Anterior cingulate cortex (tissue), 58 donors: ENCODE measurements at regions not wholly inside any gene's neighbourhood (a gene's known extent, or its start where the extent isn't known, plus 50 kb on each side); places are given as distances from the start of the nearest gene placed in this dataset.

Experiments used
- DNase-seq, 58 donors: peaks; one replicate each; lab custom pipeline; 2025; lab: John Stamatoyannopoulos, UW

- DNase-seq = no peak
Observed at GRCh38 chr12:58131986-58132755, 190.8 kb downstream of the ATP23 start.

GRCh38 chr12:58138424-58138823, 197.1 kb downstream of the ATP23 start:
- no peak for DNase-seq

- DNase-seq = no peak
Observed at GRCh38 chr12:58139894-58140293, 198.5 kb downstream of the ATP23 start.

GRCh38 chr12:58140395-58140794, 199.0 kb downstream of the ATP23 start:
- DNase-seq = no peak

- DNase-seq = no peak
Observed at GRCh38 chr12:58142991-58143390, 201.6 kb downstream of the ATP23 start.

- no peak for DNase-seq
Observed at GRCh38 chr12:58143498-58143995, 202.2 kb downstream of the ATP23 start.

GRCh38 chr12:58148405-58148804, 207.0 kb downstream of the ATP23 start:
- peak in 26 of 58 donors; percentile 2 to 55 (median 15) for DNase-seq

- no peak for DNase-seq
Observed at GRCh38 chr12:58148976-58149375, 207.6 kb downstream of the ATP23 start.

GRCh38 chr12:58154359-58154758, 213.0 kb downstream of the ATP23 start:
- DNase-seq = no peak

GRCh38 chr12:58156697-58157096, 215.3 kb downstream of the ATP23 start:
- no peak for DNase-seq

GRCh38 chr12:58159941-58160340, 218.6 kb downstream of the ATP23 start:
- no peak for DNase-seq

- DNase-seq = no peak
Observed at GRCh38 chr12:58161773-58162172, 220.4 kb downstream of the ATP23 start.

GRCh38 chr12:58163021-58163420, 221.7 kb downstream of the ATP23 start:
- DNase-seq = no peak

- no peak for DNase-seq
Observed at GRCh38 chr12:58166643-58167042, 225.3 kb downstream of the ATP23 start.

GRCh38 chr12:58167622-58168021, 226.3 kb downstream of the ATP23 start:
- DNase-seq = no peak

GRCh38 chr12:58169826-58170225, 228.5 kb downstream of the ATP23 start:
- peak in 4 of 58 donors; percentile 5 to 36 (median 18) for DNase-seq

- DNase-seq = no peak
Observed at GRCh38 chr12:58171914-58172313, 230.5 kb downstream of the ATP23 start.

- no peak for DNase-seq
Observed at GRCh38 chr12:58172433-58173073, 231.2 kb downstream of the ATP23 start.

GRCh38 chr12:58174316-58174715, 232.9 kb downstream of the ATP23 start:
- no peak for DNase-seq

GRCh38 chr12:58176296-58176869, 235.0 kb downstream of the ATP23 start:
- DNase-seq = peak in 3 of 58 donors; percentile 0 to 9 (median 1)

- no peak for DNase-seq
Observed at GRCh38 chr12:58177366-58177765, 236.0 kb downstream of the ATP23 start.

GRCh38 chr12:58184212-58184611, 242.8 kb downstream of the ATP23 start:
- DNase-seq = no peak
